ENCODE measurements at regions not wholly inside any gene's neighbourhood (a gene's known extent, or its start where the extent isn't known, plus 50 kb on each side); places are given as distances from the start of the nearest gene placed in this dataset.
"Not testable (repeated sequence)": the region's sequence is repeated elsewhere in the genome, so short reads cannot be mapped to it uniquely, and the experiment has no call there.

DNA sequence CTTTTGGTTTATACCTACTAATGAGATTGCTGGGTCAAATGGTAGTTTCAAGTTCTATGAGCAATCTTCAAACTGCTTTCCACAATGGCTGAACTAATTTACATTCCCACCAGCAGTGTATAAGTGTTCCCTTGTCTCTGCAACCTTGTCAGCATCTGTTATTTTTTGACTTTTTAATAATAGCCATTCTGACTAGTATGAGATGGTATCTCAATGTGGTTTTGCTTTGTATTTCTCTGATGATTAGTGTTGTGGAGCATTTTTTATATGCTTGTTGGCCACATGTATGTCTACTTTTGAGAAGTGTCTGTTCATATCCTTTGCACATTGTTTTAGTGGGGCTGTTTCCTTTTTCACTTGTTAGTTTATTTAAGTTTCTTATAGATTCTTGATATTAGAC is 449.3 kb upstream of the ATP11B start:
- TF ChIP-seq, protein P1, sequence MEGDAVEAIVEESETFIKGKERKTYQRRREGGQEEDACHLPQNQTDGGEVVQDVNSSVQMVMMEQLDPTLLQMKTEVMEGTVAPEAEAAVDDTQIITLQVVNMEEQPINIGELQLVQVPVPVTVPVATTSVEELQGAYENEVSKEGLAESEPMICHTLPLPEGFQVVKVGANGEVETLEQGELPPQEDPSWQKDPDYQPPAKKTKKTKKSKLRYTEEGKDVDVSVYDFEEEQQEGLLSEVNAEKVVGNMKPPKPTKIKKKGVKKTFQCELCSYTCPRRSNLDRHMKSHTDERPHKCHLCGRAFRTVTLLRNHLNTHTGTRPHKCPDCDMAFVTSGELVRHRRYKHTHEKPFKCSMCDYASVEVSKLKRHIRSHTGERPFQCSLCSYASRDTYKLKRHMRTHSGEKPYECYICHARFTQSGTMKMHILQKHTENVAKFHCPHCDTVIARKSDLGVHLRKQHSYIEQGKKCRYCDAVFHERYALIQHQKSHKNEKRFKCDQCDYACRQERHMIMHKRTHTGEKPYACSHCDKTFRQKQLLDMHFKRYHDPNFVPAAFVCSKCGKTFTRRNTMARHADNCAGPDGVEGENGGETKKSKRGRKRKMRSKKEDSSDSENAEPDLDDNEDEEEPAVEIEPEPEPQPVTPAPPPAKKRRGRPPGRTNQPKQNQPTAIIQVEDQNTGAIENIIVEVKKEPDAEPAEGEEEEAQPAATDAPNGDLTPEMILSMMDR (IDR thresholded peaks at IDR 0.05), result not testable (repeated sequence)
- TF ChIP-seq POLR2A (IDR thresholded peaks at IDR 0.05), result not testable (repeated sequence)

Data from testis (tissue), 2 donors.